Natural killer cell treated with Interleukin-12 subunit alpha and Interleukin-12 subunit beta and Interleukin-15 and Interleukin-18, amount 100 ng/mL, for 72 hours (primary cell): ENCODE measurements at regions not wholly inside any gene's neighbourhood (a gene's known extent, or its start where the extent isn't known, plus 50 kb on each side); places are given as distances from the start of the nearest gene placed in this dataset.
"Not testable (repeated sequence)": the region's sequence is repeated elsewhere in the genome, so short reads cannot be mapped to it uniquely, and the experiment has no call there.

ENCODE experiments used
- ATAC-seq, 2 donors: fragments of 150-1000 bp; cut with Tn5 transposase in 1 of 2; sonication (Bioruptor Pico), chemical (Tn5 transposase) in 1 of 2; 2 replicates each; pipeline ENCODE4 v1.10.0; 2021
- DNase-seq: peaks from one replicate; pipeline ENCODE4 v3.0.0; 2022; ENCODE audit warnings: low spot score
- H3K27ac Mint-ChIP-seq, 2 donors: 1 replicate in 1 of 2; 2 replicates in 1 of 2; pipeline ENCODE4 v1.8.0; 2022; ENCODE audit warnings: mixed read lengths in 2 of 2, mild to moderate bottlenecking in 1 of 2, moderate library complexity in 1 of 2
- H3K27me3 Mint-ChIP-seq, 2 donors: 1 replicate in 1 of 2; 2 replicates in 1 of 2; pipeline ENCODE4 v1.8.0; 2022; ENCODE audit warnings: mixed read lengths in 2 of 2
- H3K36me3 Mint-ChIP-seq: one replicate; pipeline ENCODE4 v1.8.0; 2022; ENCODE audit warnings: mixed read lengths
- H3K4me1 Mint-ChIP-seq, 2 donors: 1 replicate in 1 of 2; 2 replicates in 1 of 2; pipeline ENCODE4 v1.8.0; 2022; ENCODE audit warnings: low read depth in 2 of 2, mixed read lengths in 2 of 2, mild to moderate bottlenecking in 1 of 2
- H3K4me3 Mint-ChIP-seq: one replicate; pipeline ENCODE4 v1.8.0; 2022; ENCODE audit warnings: mixed read lengths
- H3K9me3 Mint-ChIP-seq: 2 replicates; pipeline ENCODE4 v1.8.0; 2022; ENCODE audit warnings: mixed read lengths

- ATAC-seq (no peak), DNase-seq (no peak)
- H3K4me3 Mint-ChIP-seq, result no peak overlapping the region
- no peaks in the 10 kb centered on the region for H3K27me3 Mint-ChIP-seq
- H3K36me3 Mint-ChIP-seq, result no peaks in the 10 kb centered on the region
- no peaks in the 10 kb centered on the region for H3K9me3 Mint-ChIP-seq
- peaks cover 0 to 7% of the 10 kb centered on the region in 2 donors for H3K4me1 Mint-ChIP-seq
- H3K27ac Mint-ChIP-seq, result no peak overlapping the region
Measured at GRCh38 chr16:59044616-59045015, 310.5 kb upstream of the GOT2 start.

- H3K4me1 Mint-ChIP-seq, result peaks cover 0 to 11% of the 10 kb centered on the region in 2 donors
Measured at GRCh38 chr16:59042301-59042700, 308.2 kb upstream of the GOT2 start.

GRCh38 chr16:59039066-59039720, 305.1 kb upstream of the GOT2 start:
- no peak for DNase-seq
- H3K4me1 Mint-ChIP-seq, result peaks cover 0 to 11% of the 10 kb centered on the region in 2 donors
- H3K36me3 Mint-ChIP-seq, result no peaks in the 10 kb centered on the region
- H3K4me3 Mint-ChIP-seq, result no peak overlapping the region
- ATAC-seq, result no peak
- no peaks in the 10 kb centered on the region for H3K9me3 Mint-ChIP-seq
- H3K27ac Mint-ChIP-seq, result no peak overlapping the region
- H3K27me3 Mint-ChIP-seq, result no peaks in the 10 kb centered on the region

More at GRCh38 chr16:59042301-59042700, 308.2 kb upstream of the GOT2 start:
- Mint-ChIP-seq H3K4me3 (no peak overlapping the region), H3K9me3 (no peaks in the 10 kb centered on the region), H3K36me3 (no peaks in the 10 kb centered on the region), H3K27me3 (no peaks in the 10 kb centered on the region), H3K27ac (no peak overlapping the region)
- DNase-seq, result no peak
- ATAC-seq, result no peak

GRCh38 chr16:59030923-59031485, 296.9 kb upstream of the GOT2 start:
- no peak for ATAC-seq
- H3K4me1 Mint-ChIP-seq, result no peaks in the 10 kb centered on the region

GRCh38 chr16:59021751-59022150, 287.6 kb upstream of the GOT2 start:
- H3K27me3 Mint-ChIP-seq, result peaks cover 0 to 5% of the 10 kb centered on the region in 2 donors
- DNase-seq, result no peak
- no peak overlapping the region for H3K27ac Mint-ChIP-seq
- no peaks in the 10 kb centered on the region for H3K36me3 Mint-ChIP-seq
- peaks cover 7% of the 10 kb centered on the region for H3K9me3 Mint-ChIP-seq
- H3K4me3 Mint-ChIP-seq, result no peak overlapping the region
- H3K4me1 Mint-ChIP-seq, result no peaks in the 10 kb centered on the region
- no peak for ATAC-seq

More at GRCh38 chr16:59030923-59031485, 296.9 kb upstream of the GOT2 start:
- no peak for DNase-seq
- Mint-ChIP-seq H3K4me3 (no peak overlapping the region), H3K27me3 (no peaks in the 10 kb centered on the region), H3K27ac (no peak overlapping the region), H3K36me3 (no peaks in the 10 kb centered on the region), H3K9me3 (peaks cover 3% of the 10 kb centered on the region)

GRCh38 chr16:59013930-59014329, 279.8 kb upstream of the GOT2 start:
- no peaks in the 10 kb centered on the region for H3K4me1 Mint-ChIP-seq
- no peak for DNase-seq
- ATAC-seq, result no peak
- H3K27ac Mint-ChIP-seq, result no peak overlapping the region
- H3K27me3 Mint-ChIP-seq, result no peaks in the 10 kb centered on the region
- no peaks in the 10 kb centered on the region for H3K9me3 Mint-ChIP-seq
- H3K4me3 Mint-ChIP-seq, result no peak overlapping the region
- H3K36me3 Mint-ChIP-seq, result no peaks in the 10 kb centered on the region

GRCh38 chr16:58999762-59000161, 265.6 kb upstream of the GOT2 start:
- H3K9me3 Mint-ChIP-seq, result peaks cover 14% of the 10 kb centered on the region
- no peaks in the 10 kb centered on the region for H3K4me1 Mint-ChIP-seq
- DNase-seq (no peak), ATAC-seq (no peak)
- H3K27me3 Mint-ChIP-seq, result no peaks in the 10 kb centered on the region
- no peak overlapping the region for H3K27ac Mint-ChIP-seq
- no peak overlapping the region for H3K4me3 Mint-ChIP-seq
- no peaks in the 10 kb centered on the region for H3K36me3 Mint-ChIP-seq

- H3K36me3 Mint-ChIP-seq, H3K27me3 Mint-ChIP-seq, H3K4me1 Mint-ChIP-seq, H3K27ac Mint-ChIP-seq, ATAC-seq, H3K4me3 Mint-ChIP-seq, DNase-seq: not testable (repeated sequence)
- H3K9me3 Mint-ChIP-seq, result peaks cover 25% of the 10 kb centered on the region
Measured at GRCh38 chr16:58992755-58993154, 258.6 kb upstream of the GOT2 start.

- not testable (repeated sequence) for H3K27me3 Mint-ChIP-seq, DNase-seq, H3K4me1 Mint-ChIP-seq, H3K27ac Mint-ChIP-seq, ATAC-seq, H3K4me3 Mint-ChIP-seq
- Mint-ChIP-seq H3K9me3 (peaks cover 18% of the 10 kb centered on the region), H3K36me3 (peaks cover 11% of the 10 kb centered on the region)
Measured at GRCh38 chr16:58983181-58983965, 249.3 kb upstream of the GOT2 start.

GRCh38 chr16:58970775-58971174, 236.7 kb upstream of the GOT2 start:
- Mint-ChIP-seq H3K36me3 (no peaks in the 10 kb centered on the region), H3K4me3 (no peak overlapping the region), H3K27me3 (no peaks in the 10 kb centered on the region), H3K9me3 (peaks cover 7% of the 10 kb centered on the region), H3K4me1 (peaks cover 0 to 11% of the 10 kb centered on the region in 2 donors), H3K27ac (no peak overlapping the region)
- DNase-seq, result no peak
- ATAC-seq, result peak in 1 of 2 donors; percentile 67

- Mint-ChIP-seq H3K4me3 (no peak overlapping the region), H3K9me3 (peaks cover 4% of the 10 kb centered on the region), H3K36me3 (no peaks in the 10 kb centered on the region), H3K27ac (no peak overlapping the region), H3K27me3 (no peaks in the 10 kb centered on the region), H3K4me1 (peaks cover 0 to 7% of the 10 kb centered on the region in 2 donors)
- ATAC-seq (no peak), DNase-seq (no peak)
Measured at GRCh38 chr16:58963479-58963878, 229.4 kb upstream of the GOT2 start.

GRCh38 chr16:58962811-58963210, 228.7 kb upstream of the GOT2 start:
- Mint-ChIP-seq H3K27ac (no peak overlapping the region), H3K4me1 (peaks cover 0 to 7% of the 10 kb centered on the region in 2 donors), H3K9me3 (peaks cover 4% of the 10 kb centered on the region), H3K4me3 (no peak overlapping the region), H3K36me3 (no peaks in the 10 kb centered on the region), H3K27me3 (no peaks in the 10 kb centered on the region)
- DNase-seq, result no peak
- ATAC-seq, result no peak

- Mint-ChIP-seq H3K4me1 (no peaks in the 10 kb centered on the region), H3K9me3 (no peaks in the 10 kb centered on the region), H3K27ac (no peak overlapping the region), H3K36me3 (no peaks in the 10 kb centered on the region), H3K4me3 (no peak overlapping the region), H3K27me3 (no peaks in the 10 kb centered on the region)
- DNase-seq, result no peak
- ATAC-seq, result no peak
Measured at GRCh38 chr16:58960484-58960883, 226.4 kb upstream of the GOT2 start.

GRCh38 chr16:58960034-58960433, 225.9 kb upstream of the GOT2 start:
- no peak overlapping the region for H3K4me3 Mint-ChIP-seq
- H3K36me3 Mint-ChIP-seq, result no peaks in the 10 kb centered on the region
- H3K9me3 Mint-ChIP-seq, result no peaks in the 10 kb centered on the region
- H3K27ac Mint-ChIP-seq, result no peak overlapping the region
- no peaks in the 10 kb centered on the region for H3K27me3 Mint-ChIP-seq
- DNase-seq (no peak), ATAC-seq (no peak)
- H3K4me1 Mint-ChIP-seq, result no peaks in the 10 kb centered on the region
